Glutamatergic neuron (in vitro differentiated cells): ENCODE measurements at regions not wholly inside any gene's neighbourhood (a gene's known extent, or its start where the extent isn't known, plus 50 kb on each side); places are given as distances from the start of the nearest gene placed in this dataset.
"Not testable (repeated sequence)": the region's sequence is repeated elsewhere in the genome, so short reads cannot be mapped to it uniquely, and the experiment has no call there.

Experiments used
- DNase-seq: peaks from one replicate; pipeline ENCODE4 v3.0.0; 2022
- H3K27ac Mint-ChIP-seq: one replicate; pipeline ENCODE4 v1.8.0; 2020; ENCODE audit warnings: mild to moderate bottlenecking, mixed read lengths, inconsistent platforms; ENCODE audit not compliant: unreplicated experiment
- H3K27me3 Mint-ChIP-seq: one replicate; pipeline ENCODE4 v1.8.0; 2020; ENCODE audit warnings: mild to moderate bottlenecking, moderate library complexity, mixed read lengths, inconsistent platforms; ENCODE audit not compliant: unreplicated experiment
- H3K36me3 Mint-ChIP-seq: one replicate; pipeline ENCODE4 v1.8.0; 2020; ENCODE audit warnings: mild to moderate bottlenecking, mixed read lengths, inconsistent platforms; ENCODE audit not compliant: unreplicated experiment
- H3K4me1 Mint-ChIP-seq: one replicate; pipeline ENCODE4 v1.8.0; 2020; ENCODE audit warnings: mild to moderate bottlenecking, low read depth, mixed read lengths, inconsistent platforms; ENCODE audit not compliant: unreplicated experiment
- H3K4me3 Mint-ChIP-seq: one replicate; pipeline ENCODE4 v1.8.0; 2020; ENCODE audit warnings: mild to moderate bottlenecking, mixed read lengths, inconsistent platforms; ENCODE audit not compliant: unreplicated experiment
- H3K9me3 Mint-ChIP-seq: one replicate; pipeline ENCODE4 v1.8.0; 2020; ENCODE audit warnings: mild to moderate bottlenecking, moderate library complexity, mixed read lengths, inconsistent platforms; ENCODE audit not compliant: unreplicated experiment
- TF ChIP-seq, protein P1 (sequence below): fragments of 200-600 bp; sonication (generic); IDR thresholded peaks from one replicate; pipeline ENCODE4 v1.5.0; 2021; ENCODE audit not compliant: partially characterized antibody, unreplicated experiment

- Mint-ChIP-seq H3K4me1 (no peaks in the 10 kb centered on the region), H3K9me3 (peaks cover 2% of the 10 kb centered on the region), H3K36me3 (no peaks in the 10 kb centered on the region), H3K27ac (no peak overlapping the region), H3K27me3 (peaks cover 3% of the 10 kb centered on the region), H3K4me3 (no peak overlapping the region)
- TF ChIP-seq, protein P1, sequence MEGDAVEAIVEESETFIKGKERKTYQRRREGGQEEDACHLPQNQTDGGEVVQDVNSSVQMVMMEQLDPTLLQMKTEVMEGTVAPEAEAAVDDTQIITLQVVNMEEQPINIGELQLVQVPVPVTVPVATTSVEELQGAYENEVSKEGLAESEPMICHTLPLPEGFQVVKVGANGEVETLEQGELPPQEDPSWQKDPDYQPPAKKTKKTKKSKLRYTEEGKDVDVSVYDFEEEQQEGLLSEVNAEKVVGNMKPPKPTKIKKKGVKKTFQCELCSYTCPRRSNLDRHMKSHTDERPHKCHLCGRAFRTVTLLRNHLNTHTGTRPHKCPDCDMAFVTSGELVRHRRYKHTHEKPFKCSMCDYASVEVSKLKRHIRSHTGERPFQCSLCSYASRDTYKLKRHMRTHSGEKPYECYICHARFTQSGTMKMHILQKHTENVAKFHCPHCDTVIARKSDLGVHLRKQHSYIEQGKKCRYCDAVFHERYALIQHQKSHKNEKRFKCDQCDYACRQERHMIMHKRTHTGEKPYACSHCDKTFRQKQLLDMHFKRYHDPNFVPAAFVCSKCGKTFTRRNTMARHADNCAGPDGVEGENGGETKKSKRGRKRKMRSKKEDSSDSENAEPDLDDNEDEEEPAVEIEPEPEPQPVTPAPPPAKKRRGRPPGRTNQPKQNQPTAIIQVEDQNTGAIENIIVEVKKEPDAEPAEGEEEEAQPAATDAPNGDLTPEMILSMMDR, result no peak
- DNase-seq, result no peak
Measured at GRCh38 chr1:47664356-47664755, 226.5 kb downstream of the FOXD2 start.

GRCh38 chr1:47664896-47665295 lies 227.1 kb downstream of the FOXD2 start:
- not testable (repeated sequence) for H3K27ac Mint-ChIP-seq, H3K4me3 Mint-ChIP-seq, H3K27me3 Mint-ChIP-seq, H3K4me1 Mint-ChIP-seq, H3K9me3 Mint-ChIP-seq, H3K36me3 Mint-ChIP-seq, DNase-seq

GRCh38 chr1:47669081-47669585 lies 231.3 kb downstream of the FOXD2 start:
- H3K27ac Mint-ChIP-seq, result no peak overlapping the region
- TF ChIP-seq, protein P1, result no peak
- peaks cover 6% of the 10 kb centered on the region for H3K27me3 Mint-ChIP-seq

DNA sequence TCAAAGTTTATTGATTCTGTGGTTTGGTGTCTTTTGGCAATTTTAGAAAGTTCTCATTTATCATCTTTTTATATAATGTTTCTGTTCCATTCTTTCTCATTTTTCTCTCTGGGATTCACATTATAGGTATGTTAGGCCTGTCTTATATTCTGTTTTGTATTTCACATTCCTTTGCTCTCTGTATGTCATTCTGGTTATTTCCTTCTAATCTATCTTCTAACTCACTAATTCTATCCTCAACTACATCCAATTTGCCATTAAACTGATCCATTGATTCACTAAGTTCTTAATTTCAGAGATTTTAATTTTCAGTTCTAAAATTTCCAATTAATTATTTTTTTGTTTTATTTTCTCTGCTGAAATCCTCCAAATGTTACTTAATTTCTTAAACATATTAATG lies 234.8 kb downstream of the FOXD2 start:
- H3K27ac Mint-ChIP-seq, result no peak overlapping the region
- peaks cover 5% of the 10 kb centered on the region for H3K4me1 Mint-ChIP-seq

More at GRCh38 chr1:47669081-47669585, 231.3 kb downstream of the FOXD2 start:
- no peaks in the 10 kb centered on the region for H3K4me1 Mint-ChIP-seq
- H3K36me3 Mint-ChIP-seq, result peaks cover 6% of the 10 kb centered on the region
- H3K4me3 Mint-ChIP-seq, result no peak overlapping the region
- DNase-seq, result no peak
- peaks cover 2% of the 10 kb centered on the region for H3K9me3 Mint-ChIP-seq

GRCh38 chr1:47674189-47674588 lies 236.3 kb downstream of the FOXD2 start:
- H3K4me1 Mint-ChIP-seq, result peaks cover 6% of the 10 kb centered on the region
- no peaks in the 10 kb centered on the region for H3K9me3 Mint-ChIP-seq
- no peak overlapping the region for H3K27ac Mint-ChIP-seq
- DNase-seq, result no peak
- no peak overlapping the region for H3K4me3 Mint-ChIP-seq
- H3K27me3 Mint-ChIP-seq, result peaks cover 10% of the 10 kb centered on the region
- H3K36me3 Mint-ChIP-seq, result peaks cover 17% of the 10 kb centered on the region
- TF ChIP-seq, protein P1, result no peak

More for the DNA sequence above, 234.8 kb downstream of the FOXD2 start:
- no peak for DNase-seq
- Mint-ChIP-seq H3K27me3 (peaks cover 8% of the 10 kb centered on the region), H3K4me3 (no peak overlapping the region), H3K36me3 (peaks cover 17% of the 10 kb centered on the region), H3K9me3 (no peaks in the 10 kb centered on the region)
- TF ChIP-seq, protein P1, result no peak
